Activated CD4-positive, alpha-beta T cell treated with anti-CD3 and anti-CD28 coated beads for 4 hours (primary cell): ENCODE measurements at regions not wholly inside any gene's neighbourhood (a gene's known extent, or its start where the extent isn't known, plus 50 kb on each side); places are given as distances from the start of the nearest gene placed in this dataset.

ENCODE experiments used
- DNase-seq, 2 donors: peaks; one replicate each; pipeline ENCODE4 v3.0.0-alpha.2; 2020

GRCh38 chr15:35783203-35783602 lies 237.2 kb upstream of the DPH6 start:
- no peak for DNase-seq

- DNase-seq = no peak
These were observed 238.8 kb upstream of the DPH6 start for GRCh38 chr15:35784745-35785144.

- no peak for DNase-seq
These were observed 264.0 kb upstream of the DPH6 start for GRCh38 chr15:35810007-35810406.

- DNase-seq = no peak
These were observed 267.6 kb upstream of the DPH6 start for GRCh38 chr15:35813573-35813972.

GRCh38 chr15:35818846-35819245 lies 272.9 kb upstream of the DPH6 start:
- DNase-seq = no peak

DNA sequence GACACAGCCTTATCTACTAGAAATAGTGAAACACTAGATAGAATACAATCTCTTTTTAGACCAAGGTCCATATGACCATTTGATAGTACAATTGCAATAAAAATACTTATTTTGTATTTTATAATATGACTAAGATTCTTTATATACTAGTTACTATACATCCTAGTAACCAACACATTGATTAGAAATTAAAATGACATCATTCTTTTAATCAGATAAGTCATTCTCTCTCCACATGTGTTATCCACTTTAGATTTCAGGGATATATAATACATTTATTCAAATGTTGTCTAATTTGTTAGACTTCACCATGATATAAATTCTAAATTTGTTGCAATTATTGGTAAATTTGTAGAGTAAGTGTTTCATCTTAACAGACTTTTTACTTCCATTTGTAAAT lies 276.2 kb upstream of the DPH6 start:
- no peak for DNase-seq

DNA sequence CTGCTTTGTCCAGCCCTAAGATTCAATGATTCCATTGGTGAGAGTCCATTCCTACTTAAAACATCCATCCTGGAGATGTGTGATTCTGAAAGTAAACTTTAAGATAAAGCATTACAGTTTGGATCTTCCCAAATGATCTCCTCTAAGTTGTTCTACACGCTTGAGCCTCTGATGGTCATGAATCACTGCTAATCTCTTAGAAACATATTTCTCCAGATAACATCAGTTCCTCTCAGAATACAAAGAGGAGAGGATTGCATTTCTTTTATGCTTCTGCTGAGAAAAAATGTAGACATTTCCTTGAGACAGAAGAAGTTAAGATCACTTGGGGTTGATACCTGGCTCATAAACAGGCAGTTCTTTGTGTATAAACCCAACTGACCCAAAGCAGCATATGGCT lies 281.2 kb upstream of the DPH6 start:
- DNase-seq = no peak

DNA sequence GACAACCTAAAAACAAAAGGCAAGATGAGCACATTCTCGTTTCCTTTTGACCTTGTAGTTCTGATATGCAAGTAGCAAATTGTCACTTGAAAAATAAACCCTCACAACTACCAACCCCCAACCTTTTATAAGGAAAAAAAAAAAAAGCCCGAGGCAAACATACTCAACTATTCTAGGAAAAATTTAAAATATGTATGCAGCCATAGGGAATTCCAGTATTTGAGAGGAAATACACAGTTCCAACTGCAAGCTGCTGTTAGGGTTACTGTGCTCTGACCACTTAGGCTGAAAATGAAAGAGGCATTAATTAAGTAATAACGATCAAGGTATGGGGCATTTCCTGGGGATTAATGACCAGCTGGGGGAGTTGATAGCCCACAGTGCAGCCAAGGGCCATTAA lies 281.9 kb upstream of the DPH6 start:
- no peak for DNase-seq

GRCh38 chr15:35833581-35833980 lies 287.6 kb upstream of the DPH6 start:
- no peak for DNase-seq

- no peak for DNase-seq
These were observed 288.4 kb upstream of the DPH6 start for GRCh38 chr15:35834216-35834830.

GRCh38 chr15:35834866-35835265 lies 288.9 kb upstream of the DPH6 start:
- no peak for DNase-seq

- no peak for DNase-seq
These were observed 292.6 kb upstream of the DPH6 start for GRCh38 chr15:35838424-35839111.

DNA sequence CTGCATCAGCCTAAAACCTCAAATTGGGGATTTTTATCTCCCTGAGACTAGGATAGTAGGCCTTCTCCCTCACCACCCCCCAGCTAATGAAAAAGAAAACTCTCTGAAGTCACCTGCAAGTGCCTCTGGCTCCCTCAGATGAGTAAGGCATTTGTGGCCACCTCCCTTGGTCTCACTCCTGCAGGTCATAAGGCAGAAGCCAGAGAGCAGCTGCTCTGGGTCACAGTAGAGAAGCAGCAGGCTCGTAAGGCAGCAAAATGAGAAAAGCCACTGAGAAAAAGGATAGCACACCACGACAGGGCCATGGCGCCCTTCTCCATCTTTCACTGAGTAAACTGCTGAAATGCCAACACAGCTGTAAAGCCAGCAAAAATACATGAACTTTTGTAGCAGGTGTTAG lies 296.7 kb upstream of the DPH6 start:
- no peak for DNase-seq

DNA sequence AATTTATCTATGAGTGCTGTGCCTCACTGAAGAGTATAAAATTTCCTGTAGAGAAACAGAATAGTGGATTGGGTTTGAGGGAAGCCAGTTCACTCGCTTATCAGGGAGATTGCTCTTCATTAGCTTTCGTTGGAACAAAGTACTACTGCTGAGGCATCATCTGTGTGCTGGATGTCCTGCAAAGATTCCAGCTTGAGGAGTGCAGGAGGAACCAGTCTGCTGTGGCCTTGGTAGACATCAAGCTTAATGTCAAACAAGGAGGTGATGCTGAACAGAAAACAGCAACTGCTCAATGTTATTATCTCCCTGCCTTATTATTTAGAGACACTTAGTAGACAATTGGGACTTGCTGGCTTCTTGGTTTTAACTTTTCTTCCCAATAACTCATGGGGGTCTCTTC lies 297.5 kb upstream of the DPH6 start:
- no peak for DNase-seq

DNA sequence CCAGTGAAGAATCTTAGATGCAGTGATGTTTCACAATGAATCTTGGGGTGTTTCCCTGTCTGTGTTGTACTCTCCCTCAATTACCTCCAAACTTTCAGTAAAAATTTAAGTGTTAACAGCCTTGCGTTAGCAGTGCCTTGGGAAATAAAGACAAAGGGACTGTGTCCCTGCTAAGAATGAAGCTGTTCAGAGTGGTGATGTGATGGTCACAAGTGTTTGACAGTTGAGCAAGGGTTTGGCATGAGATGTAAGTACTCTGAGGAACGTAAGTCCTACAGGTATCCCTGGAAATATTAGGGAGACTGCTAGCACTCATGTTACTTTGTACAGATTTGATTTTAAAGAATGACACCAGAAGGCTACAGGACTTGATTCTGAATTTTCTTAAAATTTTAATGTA lies 304.3 kb upstream of the DPH6 start:
- DNase-seq = no peak

DNA sequence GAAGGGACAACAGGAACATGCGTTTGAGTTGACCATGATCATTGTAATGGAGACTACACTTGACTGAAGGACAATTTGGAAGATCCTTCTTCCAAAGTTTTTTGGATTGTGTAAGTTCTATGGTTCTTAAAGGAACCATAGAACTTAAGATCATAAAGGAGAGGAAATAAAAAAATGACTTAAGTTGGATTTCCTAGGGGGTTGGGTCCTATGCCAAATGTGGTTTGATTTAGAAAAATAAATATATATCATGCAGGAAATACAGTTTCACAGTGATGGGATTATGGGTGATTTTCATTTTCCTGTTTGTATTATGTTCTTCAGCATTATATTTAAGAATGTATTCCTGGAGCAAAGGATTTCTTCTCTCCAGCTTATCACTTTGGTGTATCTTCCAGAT lies 305.5 kb upstream of the DPH6 start:
- no peak for DNase-seq

- DNase-seq = no peak
These were observed 307.1 kb upstream of the DPH6 start for GRCh38 chr15:35852818-35853624.

GRCh38 chr15:35854316-35854715 lies 308.4 kb upstream of the DPH6 start:
- no peak for DNase-seq

- DNase-seq = no peak
These were observed 311.7 kb upstream of the DPH6 start for GRCh38 chr15:35857567-35858226.

- DNase-seq = no peak
These were observed 312.7 kb upstream of the DPH6 start for GRCh38 chr15:35858707-35859106.

DNA sequence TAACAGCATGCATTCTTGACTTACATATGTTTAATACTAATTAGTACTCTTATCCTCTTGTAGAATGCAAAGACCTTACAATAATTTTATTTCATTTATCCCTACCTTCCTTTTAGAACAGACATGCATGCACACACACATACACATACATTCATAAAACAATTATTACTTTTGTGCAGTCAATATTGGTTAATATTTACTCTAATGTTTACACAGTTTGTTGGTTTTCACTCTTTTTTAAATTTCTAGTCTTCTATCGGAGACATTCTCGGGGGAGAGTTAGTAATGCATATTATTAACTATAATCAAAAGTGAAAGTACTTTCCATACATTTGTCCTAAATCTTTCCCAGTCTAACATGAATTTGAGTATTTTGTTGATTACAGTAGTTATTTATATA lies 317.7 kb upstream of the DPH6 start:
- DNase-seq = no peak

DNA sequence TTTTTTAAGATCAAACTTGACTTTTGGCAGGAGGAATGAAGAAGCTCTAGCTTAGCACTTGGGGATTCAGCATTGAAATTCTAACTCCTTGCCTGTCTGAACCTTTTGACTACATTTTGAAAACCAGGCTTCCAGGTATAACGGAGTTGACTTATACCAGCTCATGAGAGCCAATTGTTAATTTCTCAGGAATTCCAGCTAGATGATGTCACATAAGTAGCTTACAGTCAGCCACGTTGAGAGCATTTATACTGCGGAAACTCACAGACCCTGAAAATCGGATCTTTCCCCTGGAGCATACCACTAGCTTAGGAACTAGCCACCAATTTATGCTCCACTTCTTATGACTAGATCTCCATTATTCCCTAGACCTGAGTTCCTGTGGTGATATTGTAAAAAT lies 321.4 kb upstream of the DPH6 start:
- DNase-seq = no peak

GRCh38 chr15:35871282-35871681 lies 325.3 kb upstream of the DPH6 start:
- no peak for DNase-seq

GRCh38 chr15:35871812-35872211 lies 325.8 kb upstream of the DPH6 start:
- DNase-seq = no peak
